Parathyroid adenoma (tissue), 2 donors: ENCODE measurements at regions not wholly inside any gene's neighbourhood (a gene's known extent, or its start where the extent isn't known, plus 50 kb on each side); places are given as distances from the start of the nearest gene placed in this dataset.

ENCODE experiments used
- H2AFZ ChIP-seq: fragments of 300-600 bp; sonication (generic); one replicate; pipeline ENCODE4 v1.7.0; 2017; ENCODE audit warnings: antibody characterized with exemption, mild to moderate bottlenecking
- H3K27ac ChIP-seq: fragments of 300-600 bp; sonication (generic); one replicate; pipeline ENCODE4 v1.7.0; 2017
- H3K27me3 ChIP-seq: fragments of 300-600 bp; sonication (generic); one replicate; pipeline ENCODE4 v1.7.0; 2017; ENCODE audit warnings: low read length; ENCODE audit not compliant: control insufficient read depth, insufficient read depth
- H3K36me3 ChIP-seq: fragments of 300-600 bp; sonication (generic); one replicate; pipeline ENCODE4 v1.7.0; 2017; ENCODE audit warnings: low read length; ENCODE audit not compliant: control insufficient read depth, insufficient read depth
- H3K4me1 ChIP-seq: fragments of 300-600 bp; sonication (generic); one replicate; pipeline ENCODE4 v1.7.0; 2017; ENCODE audit warnings: control low read depth
- H3K4me2 ChIP-seq: fragments of 300-600 bp; sonication (generic); one replicate; pipeline ENCODE4 v1.7.0; 2017; ENCODE audit warnings: low read length
- H3K4me3 ChIP-seq: fragments of 300-600 bp; sonication (generic); one replicate; pipeline ENCODE4 v1.7.0; 2017; ENCODE audit warnings: low read depth, low read length
- H3K79me2 ChIP-seq: fragments of 300-600 bp; sonication (generic); one replicate; pipeline ENCODE4 v1.7.0; 2017; ENCODE audit warnings: control low read depth
- H3K9ac ChIP-seq: fragments of 300-600 bp; sonication (generic); one replicate; pipeline ENCODE4 v1.7.0; 2017; ENCODE audit warnings: mild to moderate bottlenecking
- H3K9me3 ChIP-seq: fragments of 300-600 bp; sonication (generic); one replicate; pipeline ENCODE4 v1.7.0; 2017; ENCODE audit warnings: low read length; ENCODE audit not compliant: control insufficient read depth
- CTCF ChIP-seq: fragments of 300-600 bp; sonication (generic); IDR thresholded peaks from one replicate; pipeline ENCODE4 v1.7.0; 2017; ENCODE audit warnings: antibody characterized with exemption, mild to moderate bottlenecking
- donor health status: primary hyperparathyroidism.

GRCh38 chr3:67808906-67809305 lies 154.5 kb upstream of the SUCLG2 start:
- Histone ChIP-seq H3K4me2 (no peak overlapping the region), H2AFZ (no peak overlapping the region), H3K27me3 (no peaks in the 10 kb centered on the region), H3K4me1 (no peaks in the 10 kb centered on the region), H3K9ac (no peak overlapping the region), H3K27ac (no peak overlapping the region), H3K4me3 (no peak overlapping the region), H3K36me3 (no peaks in the 10 kb centered on the region), H3K9me3 (no peaks in the 10 kb centered on the region), H3K79me2 (no peaks in the 10 kb centered on the region)
- no peak for TF ChIP-seq CTCF

GRCh38 chr3:67804578-67804977 lies 150.2 kb upstream of the SUCLG2 start:
- Histone ChIP-seq H2AFZ (no peak overlapping the region), H3K4me2 (no peak overlapping the region), H3K36me3 (no peaks in the 10 kb centered on the region), H3K4me3 (no peak overlapping the region), H3K9ac (no peak overlapping the region), H3K4me1 (no peaks in the 10 kb centered on the region), H3K9me3 (no peaks in the 10 kb centered on the region), H3K79me2 (no peaks in the 10 kb centered on the region), H3K27me3 (no peaks in the 10 kb centered on the region), H3K27ac (no peak overlapping the region)
- TF ChIP-seq CTCF: no peak

GRCh38 chr3:67804089-67804488 lies 149.7 kb upstream of the SUCLG2 start:
- Histone ChIP-seq H3K27ac (no peak overlapping the region), H3K36me3 (no peaks in the 10 kb centered on the region), H2AFZ (no peak overlapping the region), H3K27me3 (no peaks in the 10 kb centered on the region), H3K4me1 (no peaks in the 10 kb centered on the region), H3K4me3 (no peak overlapping the region), H3K9me3 (no peaks in the 10 kb centered on the region), H3K9ac (no peak overlapping the region), H3K79me2 (no peaks in the 10 kb centered on the region), H3K4me2 (no peak overlapping the region)
- no peak for TF ChIP-seq CTCF

- Histone ChIP-seq H3K27ac (no peak overlapping the region), H3K4me2 (no peak overlapping the region), H3K27me3 (no peaks in the 10 kb centered on the region), H2AFZ (no peak overlapping the region), H3K79me2 (no peaks in the 10 kb centered on the region), H3K36me3 (no peaks in the 10 kb centered on the region), H3K9ac (no peak overlapping the region), H3K4me1 (no peaks in the 10 kb centered on the region), H3K9me3 (no peaks in the 10 kb centered on the region), H3K4me3 (no peak overlapping the region)
- no peak for TF ChIP-seq CTCF
Observed at GRCh38 chr3:67798412-67798811, 144.0 kb upstream of the SUCLG2 start.

- Histone ChIP-seq H2AFZ (no peak overlapping the region), H3K27ac (no peak overlapping the region), H3K79me2 (no peaks in the 10 kb centered on the region), H3K4me1 (no peaks in the 10 kb centered on the region), H3K4me3 (no peak overlapping the region), H3K36me3 (no peaks in the 10 kb centered on the region), H3K27me3 (no peaks in the 10 kb centered on the region), H3K9ac (no peak overlapping the region), H3K9me3 (no peaks in the 10 kb centered on the region), H3K4me2 (no peak overlapping the region)
- TF ChIP-seq CTCF: no peak
Observed at GRCh38 chr3:67791620-67792019, 137.2 kb upstream of the SUCLG2 start.
